OCI-LY7 (cell line): ENCODE measurements at regions not wholly inside any gene's neighbourhood (a gene's known extent, or its start where the extent isn't known, plus 50 kb on each side); places are given as distances from the start of the nearest gene placed in this dataset.

Source experiments
- BruUV-seq: library from RNA; stranded (reverse); fragments of 400-500 nt; replicated peaks from 2 replicates; lab custom pipeline; 2021; lab: Mats Ljungman, UMichigan
- CTCF ChIA-PET: fragments of 300-600 bp; sonication (Branson Sonifier 250); formaldehyde crosslinking; loops from one replicate; lab custom pipeline; 2022; ENCODE audit warnings: antibody characterized with exemption; ENCODE audit not compliant: unreplicated experiment; lab: Charles Lee
- POLR2A ChIA-PET: fragments of 300-600 bp; sonication (Branson Sonifier 250); formaldehyde crosslinking; loops from one replicate; lab custom pipeline; 2022; ENCODE audit warnings: antibody characterized with exemption; lab: Charles Lee
- DNase-seq: peaks from one replicate; pipeline ENCODE4 v3.0.0-alpha.2; 2015; ENCODE audit warnings: low spot score
- H2AFZ ChIP-seq: fragments of 200-600 bp; sonication (generic), shearing (Covaris generic); 2 replicates; pipeline ENCODE4 v1.6.1; 2014; ENCODE audit warnings: mild to moderate bottlenecking, antibody characterized with exemption, low read length, moderate library complexity
- H3K27ac ChIP-seq: fragments of 200-600 bp; sonication (generic); 2 replicates; pipeline ENCODE4 v1.5.1; 2014; ENCODE audit warnings: mixed run types, low read depth, mild to moderate bottlenecking, moderate library complexity, low read length, inconsistent platforms; ENCODE audit not compliant: poor library complexity, severe bottlenecking
- H3K36me3 ChIP-seq: fragments of 200-600 bp; sonication (generic); 2 replicates; pipeline ENCODE4 v1.6.1; 2014; ENCODE audit warnings: mild to moderate bottlenecking, antibody characterized with exemption, low read length, moderate library complexity, mixed read lengths; ENCODE audit not compliant: insufficient read depth
- H3K4me1 ChIP-seq: fragments of 200-600 bp; sonication (generic); 2 replicates; pipeline ENCODE4 v1.5.1; 2014; ENCODE audit warnings: mild to moderate bottlenecking, low read length; ENCODE audit not compliant: insufficient read depth, poor library complexity, severe bottlenecking
- H3K4me2 ChIP-seq: fragments of 200-600 bp; sonication (generic); 2 replicates; pipeline ENCODE4 v1.6.1; 2014; ENCODE audit warnings: mild to moderate bottlenecking, low read length
- H3K4me3 ChIP-seq: fragments of 200-600 bp; sonication (generic); 2 replicates; pipeline ENCODE4 v1.5.1; 2014; ENCODE audit warnings: mild to moderate bottlenecking, low read depth, low read length; ENCODE audit not compliant: poor library complexity, severe bottlenecking
- H3K79me2 ChIP-seq: fragments of 200-600 bp; sonication (generic); 2 replicates; pipeline ENCODE4 v1.6.1; 2016; ENCODE audit warnings: low read depth, mild to moderate bottlenecking, low read length, moderate library complexity, mixed read lengths; ENCODE audit not compliant: insufficient read depth
- H3K9me2 ChIP-seq: fragments of 200-600 bp; sonication (generic); 2 replicates; pipeline ENCODE4 v1.6.1; 2016; ENCODE audit warnings: mild to moderate bottlenecking, low read length, mixed read lengths; ENCODE audit not compliant: insufficient read depth
- H3K9me3 ChIP-seq: fragments of 200-600 bp; sonication (generic); 2 replicates; pipeline ENCODE4 v1.6.1; 2014; ENCODE audit warnings: mild to moderate bottlenecking, mixed run types, low read length, mixed read lengths
- H4K20me1 ChIP-seq: fragments of 200-600 bp; sonication (generic); 2 replicates; pipeline ENCODE4 v1.6.1; 2014; ENCODE audit warnings: mild to moderate bottlenecking, antibody characterized with exemption, low read length, moderate library complexity, mixed read lengths; ENCODE audit not compliant: insufficient read depth
- CTCF ChIP-seq: fragments of 200-600 bp; sonication (generic); conservative IDR thresholded peaks from 2 replicates; pipeline ENCODE4 v1.5.1; 2014; ENCODE audit warnings: mild to moderate bottlenecking, antibody characterized with exemption, low read length, moderate library complexity, mixed read lengths
- EZH2phosphoT487 ChIP-seq: fragments of 200-600 bp; sonication (generic); IDR thresholded peaks from 2 replicates; pipeline ENCODE4 v1.6.1; 2018; ENCODE audit warnings: low read depth, borderline replicate concordance, mild to moderate bottlenecking, mixed run types, antibody characterized with exemption, low read length, moderate library complexity, mixed read lengths
- intact Hi-C: fragments of 100-400 bp; cut with micrococcal nuclease; formaldehyde crosslinking; loops from one replicate; pipeline ENCODE4 v1.10.0; 2022; ENCODE audit not compliant: unreplicated experiment

GRCh38 chr1:36582066-36582755 lies 99.5 kb upstream of the CSF3R start:
- no peaks in the 10 kb centered on the region for H3K9me2 ChIP-seq
- TF ChIP-seq EZH2phosphoT487 (no peak), CTCF (no peak)
- CTCF ChIA-PET, result no interaction called here
- no peak overlapping the region for H3K4me2 ChIP-seq
- intact Hi-C loops, result no loop called here
- DNase-seq, result peak; percentile 5
- no peaks in the 10 kb centered on the region for H3K79me2 ChIP-seq
- no peaks in the 10 kb centered on the region for H3K36me3 ChIP-seq
- POLR2A ChIA-PET, result interaction anchor here (0.5 to 1.3 kb wide), 3 partner anchors 8 to 264 kb away, joined by 3 to 6 read pairs (median 3); no protein-coding TSS in a partner anchor
- H2AFZ ChIP-seq, result no peak overlapping the region
- no peaks in the 10 kb centered on the region; the same call in 1 of the 2 replicates for H4K20me1 ChIP-seq
- no peak overlapping the region for H3K27ac ChIP-seq
- BruUV-seq, result no TSS peak
- H3K9me3 ChIP-seq, result no peaks in the 10 kb centered on the region
- H3K4me3 ChIP-seq, result no peak overlapping the region
- no peaks in the 10 kb centered on the region for H3K4me1 ChIP-seq

- TF ChIP-seq CTCF (no peak), EZH2phosphoT487 (no peak)
- Histone ChIP-seq H3K9me3 (no peaks in the 10 kb centered on the region), H3K4me3 (no peak overlapping the region), H3K79me2 (no peaks in the 10 kb centered on the region), H3K4me2 (no peak overlapping the region), H2AFZ (no peak overlapping the region), H3K36me3 (no peaks in the 10 kb centered on the region), H3K9me2 (no peaks in the 10 kb centered on the region), H4K20me1 (no peaks in the 10 kb centered on the region), H3K4me1 (no peaks in the 10 kb centered on the region), H3K27ac (no peak overlapping the region)
- intact Hi-C loops, result no loop called here
- no peak for DNase-seq
- no TSS peak for BruUV-seq
- ChIA-PET POLR2A (interaction anchor here (1.3 kb wide), 1 partner anchor 9 kb away, joined by 6 read pairs; no protein-coding TSS in a partner anchor), CTCF (no interaction called here)
These were observed 97.8 kb upstream of the CSF3R start for GRCh38 chr1:36580524-36580923.

- no peak overlapping the region for H3K4me2 ChIP-seq
- POLR2A ChIA-PET, result no interaction called here
- H4K20me1 ChIP-seq, result no peaks in the 10 kb centered on the region
- CTCF ChIA-PET, result no interaction called here
- no peak for DNase-seq
- no peaks in the 10 kb centered on the region for H3K9me2 ChIP-seq
- no peak overlapping the region for H3K4me3 ChIP-seq
- no peaks in the 10 kb centered on the region for H3K79me2 ChIP-seq
- no peaks in the 10 kb centered on the region for H3K36me3 ChIP-seq
- BruUV-seq, result no TSS peak
- no peaks in the 10 kb centered on the region for H3K9me3 ChIP-seq
- TF ChIP-seq EZH2phosphoT487 (no peak), CTCF (no peak)
- no peak overlapping the region for H2AFZ ChIP-seq
- intact Hi-C loops, result loop anchor here (5.0 kb wide), 1 partner anchor 73 kb away; no protein-coding TSS in a partner anchor
- H3K27ac ChIP-seq, result no peak overlapping the region
- no peaks in the 10 kb centered on the region for H3K4me1 ChIP-seq
These were observed 96.3 kb upstream of the CSF3R start for GRCh38 chr1:36579039-36579438.
